ENCODE measurements at regions not wholly inside any gene's neighbourhood (a gene's known extent, or its start where the extent isn't known, plus 50 kb on each side); places are given as distances from the start of the nearest gene placed in this dataset.
A peak's percentile ranks its signal among the peaks of the same experiment; 100 is the strongest.

- no peaks in the 10 kb centered on the region for H3K9me3 ChIP-seq (ENCODE audit: control insufficient read depth, insufficient read depth, low read length)
- no peak overlapping the region for H3K4me3 ChIP-seq (ENCODE audit: low read depth, low read length)
- WGBS (ENCODE audit: insufficient coverage) = 91% methylated on average over 7 of the region's 7 CpGs
- no peaks in the 10 kb centered on the region for H3K27me3 ChIP-seq (ENCODE audit: control insufficient read depth, insufficient read depth, low read length)
- H3K4me1 ChIP-seq (ENCODE audit: control insufficient read depth, insufficient read depth, low read length) = peaks cover 3% of the 10 kb centered on the region
- no peak for DNase-seq (ENCODE audit: low read depth in 4 of 6, low spot score in 6 of 6)
- H3K27ac ChIP-seq (ENCODE audit: low read depth, low read length) = no peak overlapping the region
- H3K36me3 ChIP-seq (ENCODE audit: control insufficient read depth, insufficient read depth, low read length) = no peaks in the 10 kb centered on the region
Measured at GRCh38 chr9:108673386-108673785, 182.4 kb downstream of the ACTL7B start.

GRCh38 chr9:108672475-108673190 is 183.2 kb downstream of the ACTL7B start:
- Histone ChIP-seq H3K9me3 (ENCODE audit: control insufficient read depth, insufficient read depth, low read length) (no peaks in the 10 kb centered on the region), H3K27me3 (ENCODE audit: control insufficient read depth, insufficient read depth, low read length) (no peaks in the 10 kb centered on the region), H3K4me3 (ENCODE audit: low read depth, low read length) (no peak overlapping the region), H3K27ac (ENCODE audit: low read depth, low read length) (no peak overlapping the region), H3K36me3 (ENCODE audit: control insufficient read depth, insufficient read depth, low read length) (no peaks in the 10 kb centered on the region), H3K4me1 (ENCODE audit: control insufficient read depth, insufficient read depth, low read length) (peaks cover 3% of the 10 kb centered on the region)
- WGBS (ENCODE audit: insufficient coverage) = 95% methylated on average over 4 of the region's 7 CpGs
- DNase-seq (ENCODE audit: low read depth in 4 of 6, low spot score in 6 of 6) = no peak

- no peak overlapping the region for H3K27ac ChIP-seq (ENCODE audit: low read depth, low read length)
- no peaks in the 10 kb centered on the region for H3K27me3 ChIP-seq (ENCODE audit: control insufficient read depth, insufficient read depth, low read length)
- H3K36me3 ChIP-seq (ENCODE audit: control insufficient read depth, insufficient read depth, low read length) = no peaks in the 10 kb centered on the region
- WGBS (ENCODE audit: insufficient coverage) = 95% methylated on average over 4 of the region's 4 CpGs
- H3K4me1 ChIP-seq (ENCODE audit: control insufficient read depth, insufficient read depth, low read length) = peaks cover 3% of the 10 kb centered on the region
- no peaks in the 10 kb centered on the region for H3K9me3 ChIP-seq (ENCODE audit: control insufficient read depth, insufficient read depth, low read length)
- no peak for DNase-seq (ENCODE audit: low read depth in 4 of 6, low spot score in 6 of 6)
- H3K4me3 ChIP-seq (ENCODE audit: low read depth, low read length) = no peak overlapping the region
Measured at GRCh38 chr9:108671794-108672193, 184.0 kb downstream of the ACTL7B start.

- Histone ChIP-seq H3K27ac (ENCODE audit: low read depth, low read length) (no peak overlapping the region), H3K4me1 (ENCODE audit: control insufficient read depth, insufficient read depth, low read length) (peaks cover 1% of the 10 kb centered on the region), H3K4me3 (ENCODE audit: low read depth, low read length) (no peak overlapping the region), H3K27me3 (ENCODE audit: control insufficient read depth, insufficient read depth, low read length) (no peaks in the 10 kb centered on the region), H3K9me3 (ENCODE audit: control insufficient read depth, insufficient read depth, low read length) (no peaks in the 10 kb centered on the region), H3K36me3 (ENCODE audit: control insufficient read depth, insufficient read depth, low read length) (no peaks in the 10 kb centered on the region)
- WGBS (ENCODE audit: insufficient coverage) = 80% methylated on average over 1 of the region's 5 CpGs
- peak in 1 of 6 donors; percentile 13 for DNase-seq (ENCODE audit: low read depth in 4 of 6, low spot score in 6 of 6)
Measured at GRCh38 chr9:108671176-108671575, 184.6 kb downstream of the ACTL7B start.

GRCh38 chr9:108668938-108669335 is 186.8 kb downstream of the ACTL7B start:
- no peaks in the 10 kb centered on the region for H3K27me3 ChIP-seq (ENCODE audit: control insufficient read depth, insufficient read depth, low read length)
- 40% methylated on average over 1 of the region's 4 CpGs for WGBS (ENCODE audit: insufficient coverage)

GRCh38 chr9:108668191-108668937 is 187.4 kb downstream of the ACTL7B start:
- 88% methylated on average over 2 of the region's 5 CpGs for WGBS (ENCODE audit: insufficient coverage)

More at GRCh38 chr9:108668938-108669335, 186.8 kb downstream of the ACTL7B start:
- DNase-seq (ENCODE audit: low read depth in 4 of 6, low spot score in 6 of 6) = no peak
- Histone ChIP-seq H3K4me3 (ENCODE audit: low read depth, low read length) (no peak overlapping the region), H3K4me1 (ENCODE audit: control insufficient read depth, insufficient read depth, low read length) (no peaks in the 10 kb centered on the region), H3K36me3 (ENCODE audit: control insufficient read depth, insufficient read depth, low read length) (no peaks in the 10 kb centered on the region), H3K9me3 (ENCODE audit: control insufficient read depth, insufficient read depth, low read length) (no peaks in the 10 kb centered on the region), H3K27ac (ENCODE audit: low read depth, low read length) (no peak overlapping the region)

GRCh38 chr9:108666240-108666784 is 189.5 kb downstream of the ACTL7B start:
- DNase-seq (ENCODE audit: low read depth in 4 of 6, low spot score in 6 of 6) = no peak
- Histone ChIP-seq H3K27ac (ENCODE audit: low read depth, low read length) (no peak overlapping the region), H3K9me3 (ENCODE audit: control insufficient read depth, insufficient read depth, low read length) (no peaks in the 10 kb centered on the region), H3K27me3 (ENCODE audit: control insufficient read depth, insufficient read depth, low read length) (no peaks in the 10 kb centered on the region), H3K36me3 (ENCODE audit: control insufficient read depth, insufficient read depth, low read length) (no peaks in the 10 kb centered on the region), H3K4me3 (ENCODE audit: low read depth, low read length) (no peak overlapping the region), H3K4me1 (ENCODE audit: control insufficient read depth, insufficient read depth, low read length) (no peaks in the 10 kb centered on the region)
- WGBS (ENCODE audit: insufficient coverage) = no CpG with 5 or more reads among the region's 3 CpGs

More at GRCh38 chr9:108668191-108668937, 187.4 kb downstream of the ACTL7B start:
- no peak overlapping the region for H3K4me3 ChIP-seq (ENCODE audit: low read depth, low read length)
- no peaks in the 10 kb centered on the region for H3K9me3 ChIP-seq (ENCODE audit: control insufficient read depth, insufficient read depth, low read length)
- H3K27ac ChIP-seq (ENCODE audit: low read depth, low read length) = no peak overlapping the region
- H3K27me3 ChIP-seq (ENCODE audit: control insufficient read depth, insufficient read depth, low read length) = no peaks in the 10 kb centered on the region
- no peaks in the 10 kb centered on the region for H3K36me3 ChIP-seq (ENCODE audit: control insufficient read depth, insufficient read depth, low read length)
- DNase-seq (ENCODE audit: low read depth in 4 of 6, low spot score in 6 of 6) = no peak
- H3K4me1 ChIP-seq (ENCODE audit: control insufficient read depth, insufficient read depth, low read length) = no peaks in the 10 kb centered on the region

- WGBS (ENCODE audit: insufficient coverage) = 80% methylated on average over 2 of the region's 4 CpGs
- no peak for DNase-seq (ENCODE audit: low read depth in 4 of 6, low spot score in 6 of 6)
- no peak overlapping the region for H3K27ac ChIP-seq (ENCODE audit: low read depth, low read length)
- H3K36me3 ChIP-seq (ENCODE audit: control insufficient read depth, insufficient read depth, low read length) = no peaks in the 10 kb centered on the region
- no peaks in the 10 kb centered on the region for H3K4me1 ChIP-seq (ENCODE audit: control insufficient read depth, insufficient read depth, low read length)
- H3K4me3 ChIP-seq (ENCODE audit: low read depth, low read length) = no peak overlapping the region
- no peaks in the 10 kb centered on the region for H3K27me3 ChIP-seq (ENCODE audit: control insufficient read depth, insufficient read depth, low read length)
- H3K9me3 ChIP-seq (ENCODE audit: control insufficient read depth, insufficient read depth, low read length) = no peaks in the 10 kb centered on the region
Measured at GRCh38 chr9:108665521-108666239, 190.1 kb downstream of the ACTL7B start.
